ENCODE measurements at regions not wholly inside any gene's neighbourhood (a gene's known extent, or its start where the extent isn't known, plus 50 kb on each side); places are given as distances from the start of the nearest gene placed in this dataset.

DNA sequence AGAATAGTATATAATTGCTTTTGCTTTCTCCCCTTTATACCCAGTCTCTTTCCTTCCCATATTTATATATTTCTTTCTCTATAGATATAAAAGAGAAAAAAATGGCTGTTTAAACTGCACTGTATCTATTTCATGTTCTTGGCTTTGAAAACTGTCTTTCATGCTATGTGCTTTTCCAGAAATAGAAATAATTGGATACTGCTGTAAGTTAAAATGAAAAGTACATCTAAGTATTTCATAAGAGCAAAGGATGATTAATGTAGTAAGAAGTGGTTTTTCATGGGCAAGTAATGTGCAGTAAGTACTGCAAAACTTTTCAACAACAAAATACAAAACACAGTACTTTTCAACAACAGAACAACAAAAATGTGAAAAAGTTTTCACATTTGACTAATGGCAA, 237.9 kb downstream of the SNCA start:
- Histone ChIP-seq H3K4me1 (no peaks in the 10 kb centered on the region), H3K27ac (replicated peaks) (no peak overlapping the region), H3K36me3 (no peaks in the 10 kb centered on the region), H3K27me3 (ENCODE audit: low read depth) (no peaks in the 10 kb centered on the region), H3K9me3 (replicated peaks) (no peaks in the 10 kb centered on the region), H3K4me3 (no peak overlapping the region)
- TF ChIP-seq, protein P1, sequence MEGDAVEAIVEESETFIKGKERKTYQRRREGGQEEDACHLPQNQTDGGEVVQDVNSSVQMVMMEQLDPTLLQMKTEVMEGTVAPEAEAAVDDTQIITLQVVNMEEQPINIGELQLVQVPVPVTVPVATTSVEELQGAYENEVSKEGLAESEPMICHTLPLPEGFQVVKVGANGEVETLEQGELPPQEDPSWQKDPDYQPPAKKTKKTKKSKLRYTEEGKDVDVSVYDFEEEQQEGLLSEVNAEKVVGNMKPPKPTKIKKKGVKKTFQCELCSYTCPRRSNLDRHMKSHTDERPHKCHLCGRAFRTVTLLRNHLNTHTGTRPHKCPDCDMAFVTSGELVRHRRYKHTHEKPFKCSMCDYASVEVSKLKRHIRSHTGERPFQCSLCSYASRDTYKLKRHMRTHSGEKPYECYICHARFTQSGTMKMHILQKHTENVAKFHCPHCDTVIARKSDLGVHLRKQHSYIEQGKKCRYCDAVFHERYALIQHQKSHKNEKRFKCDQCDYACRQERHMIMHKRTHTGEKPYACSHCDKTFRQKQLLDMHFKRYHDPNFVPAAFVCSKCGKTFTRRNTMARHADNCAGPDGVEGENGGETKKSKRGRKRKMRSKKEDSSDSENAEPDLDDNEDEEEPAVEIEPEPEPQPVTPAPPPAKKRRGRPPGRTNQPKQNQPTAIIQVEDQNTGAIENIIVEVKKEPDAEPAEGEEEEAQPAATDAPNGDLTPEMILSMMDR (IDR thresholded peaks at IDR 0.05; ENCODE audit: borderline replicate concordance): no peak
- no peak for DNase-seq
- intact Hi-C loops (cut with micrococcal nuclease): no loop called here

DNA sequence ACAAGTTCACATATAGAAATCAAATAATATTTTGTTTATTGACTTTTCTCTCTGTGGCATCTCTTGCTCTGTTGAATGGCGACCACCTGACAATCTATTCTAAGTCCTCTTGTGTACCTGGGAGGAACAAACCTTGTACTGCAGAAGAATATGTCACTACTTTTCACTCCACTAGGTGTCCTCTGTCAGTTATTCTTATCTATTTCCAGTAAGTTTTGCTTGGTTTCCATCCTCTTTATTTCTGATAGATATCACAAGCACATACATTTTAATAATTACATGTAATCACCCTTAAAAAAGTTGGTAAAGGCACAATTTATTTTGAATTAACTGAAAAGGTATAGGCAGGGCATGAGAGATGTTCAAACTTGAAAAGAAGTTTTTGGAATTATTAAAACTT, 238.4 kb downstream of the SNCA start:
- TF ChIP-seq, protein P1 (IDR thresholded peaks at IDR 0.05; ENCODE audit: borderline replicate concordance): peak; percentile 38
- H3K4me3 ChIP-seq: no peak overlapping the region
- no peaks in the 10 kb centered on the region for H3K9me3 ChIP-seq (replicated peaks)
- H3K27ac ChIP-seq (replicated peaks): no peak overlapping the region
- no peaks in the 10 kb centered on the region for H3K4me1 ChIP-seq
- intact Hi-C loops (cut with micrococcal nuclease): no loop called here
- DNase-seq: no peak
- H3K36me3 ChIP-seq: no peaks in the 10 kb centered on the region
- no peaks in the 10 kb centered on the region for H3K27me3 ChIP-seq (ENCODE audit: low read depth)

DNA sequence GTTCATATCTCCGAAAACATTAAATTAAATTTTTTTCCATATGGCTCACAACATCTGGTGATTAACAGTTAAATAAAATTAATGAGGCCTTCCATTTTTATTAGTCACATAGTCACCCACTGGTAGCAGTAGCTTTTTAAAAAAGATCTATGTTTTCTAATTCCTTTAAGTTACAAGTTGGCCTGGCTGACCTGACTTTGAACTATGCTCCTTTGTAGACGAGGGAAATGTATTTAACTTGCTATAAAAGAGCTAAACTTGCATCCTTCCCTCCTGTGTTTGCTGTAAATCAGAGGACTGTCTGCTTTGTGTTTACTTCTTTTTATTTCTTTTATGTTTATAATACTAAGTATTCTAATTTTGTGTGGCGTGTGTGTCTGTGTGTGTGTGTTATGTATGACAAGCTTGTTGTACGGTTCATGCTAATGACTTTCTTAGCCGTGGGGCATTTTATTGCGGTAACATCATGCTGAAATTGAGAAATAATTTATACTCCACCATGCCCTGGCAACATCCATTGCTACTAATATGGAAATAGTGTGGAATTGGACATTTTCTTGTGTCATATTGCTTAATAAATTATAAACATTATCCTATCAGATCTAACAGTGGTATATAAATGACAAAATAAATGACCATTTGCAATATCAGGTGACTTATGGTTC, 241.7 kb downstream of the SNCA start:
- TF ChIP-seq, protein P1 (IDR thresholded peaks at IDR 0.05; ENCODE audit: borderline replicate concordance): no peak
- Histone ChIP-seq H3K4me1 (no peaks in the 10 kb centered on the region), H3K4me3 (no peak overlapping the region), H3K27ac (replicated peaks) (no peak overlapping the region), H3K36me3 (no peaks in the 10 kb centered on the region), H3K27me3 (ENCODE audit: low read depth) (no peaks in the 10 kb centered on the region), H3K9me3 (replicated peaks) (no peaks in the 10 kb centered on the region)
- intact Hi-C loops (cut with micrococcal nuclease): no loop called here
- DNase-seq: no peak

DNA sequence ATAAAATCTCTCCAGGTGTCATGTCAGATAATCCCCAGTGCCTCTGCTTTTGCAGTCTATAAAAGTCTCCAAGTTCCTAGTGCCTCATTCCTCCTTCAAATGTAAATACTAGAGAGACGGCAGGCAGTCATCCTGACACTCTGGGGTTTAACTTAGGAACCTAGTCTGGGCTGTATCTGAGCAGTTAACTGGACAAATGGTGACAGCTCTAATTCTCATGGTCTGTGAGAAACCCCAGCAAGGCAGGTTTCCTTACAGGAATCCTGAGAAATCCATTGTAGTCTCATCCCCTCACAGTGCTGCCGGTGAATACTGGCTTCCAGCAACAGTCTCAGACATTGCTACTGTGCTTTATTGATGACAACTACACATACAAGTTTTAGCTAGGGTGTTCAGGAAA, 246.8 kb downstream of the SNCA start:
- Histone ChIP-seq H3K9me3 (replicated peaks) (no peaks in the 10 kb centered on the region), H3K36me3 (no peaks in the 10 kb centered on the region), H3K27me3 (ENCODE audit: low read depth) (no peaks in the 10 kb centered on the region), H3K4me3 (no peak overlapping the region), H3K4me1 (peaks cover 8% of the 10 kb centered on the region), H3K27ac (replicated peaks) (no peak overlapping the region)
- DNase-seq: no peak
- TF ChIP-seq, protein P1 (IDR thresholded peaks at IDR 0.05; ENCODE audit: borderline replicate concordance): no peak
- intact Hi-C loops (cut with micrococcal nuclease): no loop called here

DNA sequence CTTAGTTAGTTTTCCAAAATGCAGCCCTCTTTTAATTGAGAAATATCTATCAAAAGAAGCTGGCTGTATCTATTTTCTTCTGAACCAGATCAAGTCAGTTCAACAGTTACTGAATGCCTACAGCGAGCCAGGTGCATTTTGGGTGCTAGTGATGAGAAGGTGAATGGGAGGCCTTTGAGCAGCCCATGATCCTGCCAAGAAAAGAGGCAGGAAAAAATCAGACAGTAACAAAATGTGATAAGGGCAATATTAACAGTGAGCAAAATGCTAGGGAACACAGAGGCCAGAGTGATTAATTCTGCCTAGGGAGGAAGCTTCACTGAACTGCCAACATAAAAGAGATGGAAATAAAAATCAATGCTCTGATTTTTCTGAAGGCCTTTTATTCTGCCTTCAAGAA, 248.5 kb downstream of the SNCA start:
- Histone ChIP-seq H3K4me3 (no peak overlapping the region), H3K9me3 (replicated peaks) (no peaks in the 10 kb centered on the region), H3K27me3 (ENCODE audit: low read depth) (no peaks in the 10 kb centered on the region), H3K4me1 (peaks cover 8% of the 10 kb centered on the region), H3K36me3 (no peaks in the 10 kb centered on the region), H3K27ac (replicated peaks) (no peak overlapping the region)
- DNase-seq: no peak
- TF ChIP-seq, protein P1 (IDR thresholded peaks at IDR 0.05; ENCODE audit: borderline replicate concordance): no peak
- intact Hi-C loops (cut with micrococcal nuclease): no loop called here

All from left ventricle myocardium inferior (tissue), 1 donor.